ENCODE measurements at regions not wholly inside any gene's neighbourhood (a gene's known extent, or its start where the extent isn't known, plus 50 kb on each side); places are given as distances from the start of the nearest gene placed in this dataset.
"Not testable (repeated sequence)": the region's sequence is repeated elsewhere in the genome, so short reads cannot be mapped to it uniquely, and the experiment has no call there.

- DNase-seq (ENCODE audit: low spot score): no peak
Observed at GRCh38 chrX:113330416-113330815, 489.8 kb upstream of the AMOT start.

DNA sequence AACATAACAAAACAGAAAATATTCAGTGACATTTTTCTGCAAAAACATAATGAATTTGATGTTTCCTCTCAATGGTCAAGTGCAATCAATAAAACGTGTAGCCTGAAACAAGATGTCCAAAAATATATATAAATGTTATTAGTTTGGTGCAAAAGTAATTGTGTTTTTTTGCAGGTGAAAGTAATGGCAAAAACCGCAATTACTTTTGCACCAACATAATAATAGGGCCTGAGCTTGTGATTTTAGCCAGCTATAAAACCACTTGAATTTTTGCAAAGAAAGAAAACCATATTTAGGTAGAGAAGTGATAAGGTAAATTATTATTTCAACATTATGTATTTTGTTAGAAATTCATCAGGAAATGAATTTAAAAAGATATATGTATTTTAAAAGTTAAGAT is 475.3 kb upstream of the AMOT start:
- DNase-seq (ENCODE audit: low spot score): no peak

- peak; percentile 45 for DNase-seq (ENCODE audit: low spot score)
Observed at GRCh38 chrX:113305496-113305895, 464.9 kb upstream of the AMOT start.

DNA sequence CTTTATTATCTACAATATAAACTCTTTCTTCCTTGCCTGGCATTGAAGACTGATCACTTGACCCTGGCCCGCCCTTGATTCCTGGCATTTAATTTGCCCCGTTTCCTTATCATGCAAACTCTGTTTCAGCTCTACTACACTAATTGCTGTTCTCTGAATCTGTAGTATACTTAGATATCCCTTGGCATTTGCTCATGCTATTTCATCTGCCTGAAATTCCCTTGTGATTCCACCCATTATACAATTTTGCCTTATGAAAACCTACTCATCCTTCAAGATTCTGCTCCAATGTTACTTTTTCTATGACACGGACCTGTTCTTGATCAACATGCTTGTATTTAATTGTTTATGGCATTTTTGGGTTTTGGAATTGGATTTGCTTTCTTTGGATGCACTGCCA is 459.9 kb upstream of the AMOT start:
- no peak for DNase-seq (ENCODE audit: low spot score)

GRCh38 chrX:113297437-113297836 is 456.8 kb upstream of the AMOT start:
- DNase-seq (ENCODE audit: low spot score): no peak

DNA sequence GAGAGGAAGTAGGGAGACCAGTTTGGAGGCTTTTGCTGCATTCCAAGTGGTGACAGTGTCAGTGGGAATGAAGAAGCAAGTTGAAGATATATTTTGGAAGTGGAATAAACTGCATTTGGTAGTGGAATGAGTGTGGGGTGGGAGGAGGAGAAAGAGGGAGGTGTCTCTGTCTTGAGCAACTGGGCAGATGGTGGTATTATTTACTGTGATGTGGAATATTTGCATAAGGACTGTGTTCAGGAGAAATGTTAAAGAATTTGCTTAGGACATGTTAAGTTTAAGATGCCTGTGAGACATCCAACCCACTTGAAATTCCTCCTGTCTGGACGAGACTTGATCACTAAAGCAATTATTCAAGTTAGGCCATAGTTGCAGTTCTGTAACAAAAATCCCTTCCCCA is 448.9 kb upstream of the AMOT start:
- DNase-seq (ENCODE audit: low spot score): no peak

DNA sequence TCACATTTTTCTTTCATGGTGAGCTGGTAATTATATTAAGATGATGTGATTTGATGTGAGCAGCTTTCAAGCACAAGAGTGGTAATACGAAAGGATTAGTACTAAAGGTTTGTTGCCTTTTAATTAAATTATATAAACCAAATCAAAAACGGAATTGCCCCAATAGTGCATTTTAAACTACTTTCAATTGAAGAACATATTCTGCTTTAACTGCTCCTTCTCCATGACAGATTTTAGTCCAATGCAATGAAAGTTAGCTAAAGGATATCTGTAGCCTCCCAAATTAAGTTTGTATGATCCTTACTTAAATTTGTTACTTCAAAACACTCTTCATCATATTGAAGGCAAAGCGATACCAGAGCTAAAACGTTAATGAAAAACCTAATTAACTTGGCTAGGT is 447.1 kb upstream of the AMOT start:
- no peak for DNase-seq (ENCODE audit: low spot score)

DNA sequence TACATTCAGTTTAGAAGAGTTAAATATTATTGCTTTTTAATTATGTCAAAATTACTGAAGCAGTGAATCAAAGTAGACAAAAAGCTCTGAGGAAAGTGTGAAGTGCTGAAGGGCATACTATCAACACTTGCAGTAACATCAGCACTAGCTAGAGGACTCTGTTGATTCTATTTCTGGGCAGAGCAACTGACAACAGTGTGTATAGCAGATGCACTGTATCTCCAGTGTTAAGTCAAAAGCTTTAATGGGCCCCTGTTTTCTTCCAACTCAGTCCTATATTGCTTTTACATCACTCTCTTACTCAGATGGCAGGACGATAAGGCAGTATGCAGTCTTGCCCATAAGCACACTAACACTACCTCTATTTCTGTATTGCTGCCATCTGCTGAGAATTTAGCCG is 435.2 kb upstream of the AMOT start:
- no peak for DNase-seq (ENCODE audit: low spot score)

DNA sequence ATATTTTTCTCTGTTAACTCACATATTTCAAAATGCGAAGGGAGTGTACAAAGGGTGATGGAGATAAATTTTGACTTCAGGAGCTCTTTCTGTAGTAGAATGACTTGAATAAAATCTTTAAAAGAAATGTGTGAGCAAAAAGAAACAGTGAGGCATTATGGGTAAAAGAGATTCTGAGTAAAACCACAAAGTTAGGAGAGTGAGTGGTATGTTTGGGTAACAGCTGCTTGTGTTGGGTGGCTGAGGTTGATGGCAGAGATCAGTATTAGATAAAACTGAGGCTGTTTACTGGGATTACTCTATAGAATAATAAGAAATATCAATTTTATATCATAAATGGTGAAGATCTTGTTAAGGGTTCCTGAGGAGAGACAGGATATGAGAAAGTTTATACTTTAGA is 434.2 kb upstream of the AMOT start:
- DNase-seq (ENCODE audit: low spot score): no peak

DNA sequence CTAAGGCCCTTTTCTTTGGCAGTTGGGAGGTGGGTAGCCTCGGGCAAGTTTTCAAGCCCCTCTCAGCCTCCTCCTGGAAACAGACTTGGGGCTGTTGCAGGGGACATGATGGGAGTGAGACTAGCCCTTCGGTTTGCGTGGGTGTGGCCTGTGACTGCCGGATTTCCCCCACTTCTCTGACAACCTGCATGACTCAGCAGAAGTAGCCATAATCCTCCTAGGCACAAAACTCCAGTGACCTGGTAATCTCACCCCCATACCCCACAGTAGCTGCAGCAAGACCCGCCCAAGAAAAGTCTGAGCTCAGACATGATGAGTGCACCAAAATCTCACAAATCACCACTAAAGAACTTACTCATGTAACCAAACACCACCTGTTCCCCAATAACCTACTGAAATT is 433.7 kb upstream of the AMOT start:
- no peak for DNase-seq (ENCODE audit: low spot score)

- no peak for DNase-seq (ENCODE audit: low spot score)
Observed at GRCh38 chrX:113269203-113269602, 428.6 kb upstream of the AMOT start.

DNA sequence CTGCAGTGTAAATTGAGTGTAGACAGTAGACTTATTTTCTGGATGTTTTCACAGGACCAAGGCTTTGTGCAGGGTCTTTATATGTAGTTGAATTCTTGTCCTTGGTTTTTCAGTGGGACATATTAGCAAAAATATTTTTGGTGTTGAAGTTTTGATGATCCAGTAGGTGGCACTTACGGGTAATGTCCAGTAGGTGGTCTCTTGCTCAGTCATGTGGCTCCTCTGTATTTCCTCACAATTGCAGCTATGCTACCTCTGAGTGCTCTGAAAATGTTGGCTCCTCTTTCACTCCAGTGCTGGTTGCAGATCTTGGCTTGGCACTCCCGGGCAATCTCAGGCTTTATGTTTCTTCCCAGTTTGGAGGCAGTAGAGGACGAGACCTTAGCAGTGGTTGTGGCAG is 419.8 kb upstream of the AMOT start:
- DNase-seq (ENCODE audit: low spot score): no peak

DNA sequence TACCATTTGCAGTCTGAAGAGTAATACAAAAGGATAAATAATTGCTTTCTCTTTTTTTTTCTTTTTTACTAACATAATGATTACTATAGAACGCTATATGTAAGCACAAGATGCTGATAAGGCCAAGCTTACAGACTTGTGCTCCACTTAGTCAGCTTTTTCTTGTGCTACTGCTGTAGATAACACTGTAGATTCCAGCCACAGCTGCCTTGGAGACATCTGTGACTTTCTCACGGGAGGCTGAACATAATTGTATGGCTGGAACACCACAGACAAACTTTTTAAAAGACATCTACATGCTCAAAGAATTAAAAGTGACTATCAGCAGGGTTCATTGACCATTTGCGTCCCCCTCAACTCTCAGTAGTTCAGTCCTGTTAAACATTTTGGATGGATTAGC is 381.7 kb upstream of the AMOT start:
- no peak for DNase-seq (ENCODE audit: low spot score)

DNA sequence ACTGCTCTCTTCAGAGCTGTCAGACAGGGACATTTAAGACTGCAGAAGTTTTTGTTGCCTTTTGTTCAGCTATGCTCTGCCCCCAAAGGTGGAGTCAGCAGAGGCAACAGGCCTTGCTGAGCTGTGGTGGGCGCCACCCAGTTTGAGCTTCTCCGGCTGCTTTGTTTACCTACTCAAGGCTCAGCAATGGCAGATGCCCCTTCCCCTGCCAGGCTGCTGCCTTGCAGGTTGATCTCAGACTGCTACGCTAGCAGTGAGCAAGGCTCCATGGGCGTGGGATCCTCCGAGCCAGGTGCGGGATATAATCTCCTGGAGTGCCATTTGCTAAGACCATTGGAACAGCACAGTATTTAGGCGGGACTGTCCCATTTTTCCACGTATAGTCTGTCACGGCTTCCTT is 371.4 kb upstream of the AMOT start:
- DNase-seq (ENCODE audit: low spot score): no peak

DNA sequence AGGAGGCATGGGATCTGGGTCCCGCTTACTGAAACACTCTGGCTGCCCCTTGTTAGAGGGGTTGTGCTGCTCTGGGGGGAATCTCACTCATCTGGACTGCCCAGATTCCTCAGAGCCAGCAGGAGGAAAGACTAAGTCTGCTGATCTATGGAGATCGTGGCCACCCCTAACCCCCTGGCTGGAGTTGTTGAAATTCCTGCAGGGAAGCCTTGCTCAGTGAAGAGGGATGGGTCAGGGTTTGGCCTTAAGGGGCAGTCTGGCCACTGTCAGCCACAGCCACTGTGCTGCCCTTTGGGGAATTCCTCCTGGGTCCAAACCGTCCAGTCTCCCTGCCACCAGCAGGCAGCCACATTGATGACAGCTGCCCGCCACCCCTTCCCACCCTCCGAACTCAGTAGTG is 362.0 kb upstream of the AMOT start:
- DNase-seq (ENCODE audit: low spot score): no peak

GRCh38 chrX:113195949-113196348 is 355.3 kb upstream of the AMOT start:
- DNase-seq (ENCODE audit: low spot score): no peak

GRCh38 chrX:113192418-113192817 is 351.8 kb upstream of the AMOT start:
- DNase-seq (ENCODE audit: low spot score): no peak

DNA sequence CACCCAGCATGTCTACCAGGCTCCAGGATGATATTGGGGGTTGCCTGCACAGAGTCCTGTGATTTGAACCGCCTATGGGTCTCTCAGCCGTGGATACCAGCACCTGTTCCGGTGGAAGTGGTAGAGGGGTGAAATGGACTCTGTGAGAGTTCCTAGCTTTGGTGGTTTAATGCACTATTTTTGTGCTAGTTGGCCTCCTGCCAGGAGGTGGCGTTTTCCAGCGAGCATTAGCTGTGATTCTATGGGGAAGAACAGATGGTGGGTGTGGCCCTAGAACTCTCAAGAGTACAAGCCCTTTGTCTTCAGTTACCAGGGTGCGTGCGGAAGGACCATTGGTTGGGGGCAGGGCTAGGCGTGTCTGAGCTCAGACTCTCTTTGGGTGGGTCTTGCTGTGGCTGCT is 316.9 kb upstream of the AMOT start:
- no peak for DNase-seq (ENCODE audit: low spot score)

DNA sequence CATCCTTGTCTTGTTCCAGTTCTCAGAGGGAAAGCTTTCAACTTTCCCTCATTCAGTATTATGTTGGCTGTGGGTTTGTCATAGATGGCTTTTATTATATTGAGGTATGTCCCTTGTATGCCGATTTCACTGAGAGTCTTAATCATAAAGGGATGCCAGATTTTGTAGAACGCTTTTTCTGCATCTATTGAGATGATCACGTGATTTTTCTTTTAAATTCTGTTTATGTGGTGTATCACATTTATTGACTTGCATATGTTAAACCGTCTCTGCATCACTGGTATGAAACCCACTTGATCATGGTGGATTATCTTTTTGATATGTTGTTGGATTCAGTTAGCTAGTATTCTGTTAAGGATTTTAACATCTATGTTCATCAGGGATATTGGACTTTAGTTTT is 313.7 kb upstream of the AMOT start:
- not testable (repeated sequence) for DNase-seq (ENCODE audit: low spot score)

- DNase-seq (ENCODE audit: low spot score): no peak
Observed at GRCh38 chrX:113136836-113137235, 296.2 kb upstream of the AMOT start.

- no peak for DNase-seq (ENCODE audit: low spot score)
Observed at GRCh38 chrX:113133316-113133715, 292.7 kb upstream of the AMOT start.

DNA sequence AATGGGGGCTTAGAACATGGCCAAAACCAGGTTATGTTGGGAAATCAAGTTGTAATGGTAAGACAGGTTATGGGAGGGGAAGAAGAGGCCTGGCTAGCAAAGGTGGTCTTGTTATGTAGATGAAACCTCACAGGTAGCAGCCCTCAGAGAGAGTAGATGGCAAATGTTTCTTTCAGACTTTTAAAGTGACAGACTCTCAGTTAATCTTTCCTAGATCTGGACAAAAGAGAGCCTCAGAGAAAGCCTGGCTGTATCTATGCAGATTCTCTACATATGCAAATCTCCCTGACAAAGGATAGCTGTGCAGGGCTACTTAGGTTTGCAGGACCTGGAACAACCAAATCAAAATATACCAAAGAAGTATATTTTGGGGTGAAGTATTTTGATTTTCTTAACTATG is 284.1 kb upstream of the AMOT start:
- DNase-seq (ENCODE audit: low spot score): no peak

- no peak for DNase-seq (ENCODE audit: low spot score)
Observed at GRCh38 chrX:113075521-113075920, 234.9 kb upstream of the AMOT start.

DNA sequence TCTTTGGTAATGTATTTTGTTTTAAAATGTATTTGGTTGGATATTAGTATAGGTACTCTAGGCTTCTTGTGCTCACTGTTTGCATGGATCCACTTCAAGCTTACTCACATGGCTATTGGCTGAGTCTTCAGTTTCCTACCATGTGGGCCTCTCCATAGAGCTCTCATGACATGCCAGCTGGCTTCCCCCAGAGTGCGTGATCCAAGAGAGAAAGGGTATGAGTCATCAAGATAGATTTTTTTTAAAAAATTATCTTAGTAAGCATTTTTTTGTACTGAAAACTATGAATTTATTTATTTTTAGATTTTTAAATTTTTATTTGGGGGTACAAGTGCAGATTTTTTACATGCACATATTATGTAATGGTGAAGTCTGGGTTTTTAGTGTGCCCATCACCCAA is 219.1 kb upstream of the AMOT start:
- no peak for DNase-seq (ENCODE audit: low spot score)

DNA sequence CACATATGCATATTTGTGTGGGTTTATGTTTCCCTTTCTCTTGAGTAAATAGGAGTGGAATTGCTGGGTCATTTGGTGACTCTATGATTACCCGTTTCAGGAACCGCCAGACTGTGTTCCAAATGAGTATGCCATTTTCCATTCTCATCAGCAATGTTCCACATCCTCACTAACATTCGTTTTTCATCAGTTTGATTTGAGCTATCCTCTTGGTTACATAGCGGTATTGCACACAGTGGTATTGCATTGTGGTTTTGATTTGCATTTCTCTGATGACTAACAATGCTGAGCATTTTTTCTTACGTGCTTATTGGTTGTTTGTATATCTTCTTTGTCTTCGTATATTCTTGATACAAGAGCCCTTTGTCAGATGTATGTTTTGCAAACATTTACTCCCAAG is 218.0 kb upstream of the AMOT start:
- DNase-seq (ENCODE audit: low spot score): no peak
